ENCODE measurements at regions not wholly inside any gene's neighbourhood (a gene's known extent, or its start where the extent isn't known, plus 50 kb on each side); places are given as distances from the start of the nearest gene placed in this dataset.

GRCh38 chr16:47777220-47777619 is 316.1 kb downstream of the PHKB start:
- TF ChIP-seq CTCF (IDR thresholded peaks at IDR 0.05) (no peak), EZH2 (IDR thresholded peaks at IDR 0.05) (no peak), EZH2phosphoT487 (IDR thresholded peaks at IDR 0.05) (no peak)
